HCT116 (cell line): ENCODE measurements at regions not wholly inside any gene's neighbourhood (a gene's known extent, or its start where the extent isn't known, plus 50 kb on each side); places are given as distances from the start of the nearest gene placed in this dataset.

Experiments
- ATF3 ChIP-seq: IDR thresholded peaks from 2 replicates; pipeline ENCODE4 v1.6.1; 2012
- CEBPB ChIP-seq: IDR thresholded peaks from 2 replicates; pipeline ENCODE4 v1.6.1; 2012; ENCODE audit warnings: low read depth
- CTCF ChIP-seq, 3 experiments: fragments of 200-600 bp in 1 of 3; sonication (generic) in 1 of 3; IDR thresholded peaks in 2 of 3; conservative IDR thresholded peaks in 1 of 3; 2 replicates each; pipeline ENCODE4 v1.5.1; 2012 to 2017; ENCODE audit warnings: low read depth in 2 of 3, low read length in 2 of 3, antibody characterized with exemption in 1 of 3, borderline replicate concordance in 1 of 3, control low read depth in 1 of 3, mild to moderate bottlenecking in 1 of 3, mixed read lengths in 1 of 3, mixed run types in 1 of 3, moderate library complexity in 1 of 3; ENCODE audit not compliant: insufficient read depth in 1 of 3
- EZH2 ChIP-seq: fragments of 200-600 bp; sonication (generic); IDR thresholded peaks from 2 replicates; pipeline ENCODE4 v1.6.1; 2017; ENCODE audit warnings: antibody characterized with exemption, mixed run types
- EZH2phosphoT487 ChIP-seq: fragments of 200-600 bp; IDR thresholded peaks from 2 replicates; pipeline ENCODE4 v1.6.1; 2018; ENCODE audit warnings: antibody characterized with exemption, borderline replicate concordance
- POLR2A ChIP-seq: IDR thresholded peaks from 2 replicates; pipeline ENCODE4 v1.7.0; 2011; ENCODE audit warnings: borderline replicate concordance; ENCODE audit not compliant: insufficient read depth, insufficient read length; ENCODE audit errors: extremely low read depth
- POLR2AphosphoS5 ChIP-seq: IDR thresholded peaks from 2 replicates; pipeline ENCODE4 v1.6.1; 2011; ENCODE audit warnings: mild to moderate bottlenecking, low read depth, low read length, moderate library complexity
- RAD21 ChIP-seq: IDR thresholded peaks from 2 replicates; pipeline ENCODE4 v1.6.1; 2012; ENCODE audit warnings: low read depth, mild to moderate bottlenecking
- REST ChIP-seq: IDR thresholded peaks from 2 replicates; pipeline ENCODE4 v1.6.1; 2012; ENCODE audit warnings: low read depth
- SIN3A ChIP-seq: IDR thresholded peaks from 2 replicates; pipeline ENCODE4 v1.6.1; 2012; ENCODE audit warnings: low read depth
- SP1 ChIP-seq: IDR thresholded peaks from 2 replicates; pipeline ENCODE4 v1.6.1; 2012; ENCODE audit warnings: low read depth
- TCF7L2 ChIP-seq: IDR thresholded peaks from 2 replicates; pipeline ENCODE4 v1.7.0; 2011; ENCODE audit warnings: borderline replicate concordance, inconsistent platforms; ENCODE audit not compliant: insufficient read depth, insufficient read length; ENCODE audit errors: extremely low read depth
- ZBTB33 ChIP-seq: IDR thresholded peaks from 2 replicates; pipeline ENCODE4 v1.6.1; 2011; ENCODE audit warnings: mild to moderate bottlenecking, low read length, moderate library complexity; ENCODE audit not compliant: insufficient replicate concordance; ENCODE audit errors: extremely low read depth
- ZNF274 ChIP-seq: fragments of 200-500 bp; sonication (Bioruptor generic); IDR thresholded peaks from 2 replicates; pipeline ENCODE4 v1.6.1; 2014; ENCODE audit warnings: mild to moderate bottlenecking, low read depth, low read length, inconsistent platforms

- TF ChIP-seq CTCF (IDR thresholded peaks at IDR 0.05 in 2 of 3, conservative IDR thresholded peaks at IDR 0.05 in 1 of 3; ENCODE audit: borderline replicate concordance in 1 of 3, insufficient read depth in 1 of 3, low read depth in 2 of 3, low read length in 2 of 3) (no peak), ATF3 (no peak), EZH2 (no peak), SP1 (no peak), POLR2A (no peak), SIN3A (no peak), POLR2AphosphoS5 (no peak), REST (no peak), ZBTB33 (no peak), CEBPB (no peak), ZNF274 (no peak), EZH2phosphoT487 (no peak), RAD21 (no peak), TCF7L2 (no peak)
These were observed 288.8 kb downstream of the GRIA2 start for GRCh38 chr4:157509341-157509740.
